ENCODE measurements at regions not wholly inside any gene's neighbourhood (a gene's known extent, or its start where the extent isn't known, plus 50 kb on each side); places are given as distances from the start of the nearest gene placed in this dataset.

DNA sequence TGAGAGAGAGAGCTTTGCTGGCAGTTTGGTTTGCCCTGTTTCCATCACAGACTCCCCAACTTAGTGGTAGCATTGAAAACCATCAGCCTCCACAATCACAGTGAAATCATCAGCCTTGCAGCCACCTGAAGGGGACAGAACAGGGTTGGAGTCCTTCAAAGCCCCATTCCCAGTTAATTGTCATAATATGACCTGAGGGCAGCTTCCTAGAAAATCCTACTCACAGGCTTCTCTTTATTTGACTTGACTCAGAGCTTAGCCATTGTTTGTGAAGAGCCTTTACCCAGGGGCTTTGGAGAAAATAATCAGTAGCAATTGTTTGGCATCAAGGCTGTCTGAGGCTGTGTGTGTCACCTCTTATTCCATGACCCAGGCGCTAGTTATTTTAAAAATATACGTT, 308.7 kb downstream of the CBLN2 start:
- DNase-seq (ENCODE audit: low spot score in 2 of 2), result no peak
- intact Hi-C loops (cut with DNase I; ENCODE audit: low total_unique reads), result no loop called here
- no peak overlapping the region for H3K4me3 ChIP-seq (ENCODE audit: low read depth, poor library complexity, severe bottlenecking)
- TF ChIP-seq, protein P1, sequence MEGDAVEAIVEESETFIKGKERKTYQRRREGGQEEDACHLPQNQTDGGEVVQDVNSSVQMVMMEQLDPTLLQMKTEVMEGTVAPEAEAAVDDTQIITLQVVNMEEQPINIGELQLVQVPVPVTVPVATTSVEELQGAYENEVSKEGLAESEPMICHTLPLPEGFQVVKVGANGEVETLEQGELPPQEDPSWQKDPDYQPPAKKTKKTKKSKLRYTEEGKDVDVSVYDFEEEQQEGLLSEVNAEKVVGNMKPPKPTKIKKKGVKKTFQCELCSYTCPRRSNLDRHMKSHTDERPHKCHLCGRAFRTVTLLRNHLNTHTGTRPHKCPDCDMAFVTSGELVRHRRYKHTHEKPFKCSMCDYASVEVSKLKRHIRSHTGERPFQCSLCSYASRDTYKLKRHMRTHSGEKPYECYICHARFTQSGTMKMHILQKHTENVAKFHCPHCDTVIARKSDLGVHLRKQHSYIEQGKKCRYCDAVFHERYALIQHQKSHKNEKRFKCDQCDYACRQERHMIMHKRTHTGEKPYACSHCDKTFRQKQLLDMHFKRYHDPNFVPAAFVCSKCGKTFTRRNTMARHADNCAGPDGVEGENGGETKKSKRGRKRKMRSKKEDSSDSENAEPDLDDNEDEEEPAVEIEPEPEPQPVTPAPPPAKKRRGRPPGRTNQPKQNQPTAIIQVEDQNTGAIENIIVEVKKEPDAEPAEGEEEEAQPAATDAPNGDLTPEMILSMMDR (IDR thresholded peaks at IDR 0.05), result no peak
- TF ChIP-seq POLR2A (IDR thresholded peaks at IDR 0.05), result no peak
- 74 to 81% methylated on average over 2 of the region's 2 CpGs for WGBS, 2 donors

DNA sequence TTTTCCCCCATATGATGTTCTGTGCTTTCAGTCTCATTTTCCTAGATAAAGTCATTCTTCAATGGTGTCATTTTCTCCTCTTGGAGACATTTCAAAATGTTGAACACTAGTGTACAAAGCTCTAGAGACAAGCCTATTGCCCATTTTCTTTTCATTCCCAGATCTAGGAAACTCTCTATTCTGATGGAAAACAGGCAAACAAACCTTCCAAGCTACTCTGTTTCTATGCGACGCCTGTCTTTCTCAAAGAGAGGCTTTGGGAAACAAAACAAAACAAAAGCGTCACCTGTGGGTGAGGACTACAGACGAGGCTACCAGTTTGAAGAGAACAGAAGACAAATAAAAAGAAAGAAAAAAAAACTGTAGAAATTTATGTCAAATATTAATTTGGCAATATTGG, 311.0 kb downstream of the CBLN2 start:
- H3K4me3 ChIP-seq (ENCODE audit: low read depth, poor library complexity, severe bottlenecking), result no peak overlapping the region
- intact Hi-C loops (cut with DNase I; ENCODE audit: low total_unique reads), result no loop called here
- no peak for TF ChIP-seq POLR2A (IDR thresholded peaks at IDR 0.05)
- TF ChIP-seq, protein P1 (IDR thresholded peaks at IDR 0.05), result no peak
- no peak for DNase-seq (ENCODE audit: low spot score in 2 of 2)
- WGBS, 2 donors, result 76 to 84% methylated on average over 4 of the region's 4 CpGs

DNA sequence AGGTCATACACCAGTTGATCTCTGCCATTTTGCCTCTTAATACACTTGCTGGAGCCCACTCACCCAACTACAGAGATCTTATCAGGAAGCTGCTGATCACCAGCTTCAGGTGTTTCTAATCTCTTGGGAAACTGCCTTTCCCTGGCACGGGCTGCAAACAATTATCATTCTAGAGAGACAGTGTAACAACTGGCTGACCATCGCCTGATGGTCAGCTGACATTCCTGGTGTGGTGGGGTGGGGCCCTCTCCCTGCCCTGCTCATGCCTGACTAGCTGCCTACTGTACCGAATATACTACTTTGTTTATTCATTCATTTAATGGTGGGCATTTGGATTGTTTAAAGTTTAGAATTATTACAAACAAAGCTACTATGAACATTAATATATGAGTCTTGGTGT, 311.5 kb downstream of the CBLN2 start:
- no peak for DNase-seq (ENCODE audit: low spot score in 2 of 2)
- TF ChIP-seq POLR2A (IDR thresholded peaks at IDR 0.05), result no peak
- TF ChIP-seq, protein P1 (IDR thresholded peaks at IDR 0.05), result no peak
- no peak overlapping the region for H3K4me3 ChIP-seq (ENCODE audit: low read depth, poor library complexity, severe bottlenecking)
- 65 to 70% methylated on average over 3 of the region's 3 CpGs for WGBS, 2 donors
- intact Hi-C loops (cut with DNase I; ENCODE audit: low total_unique reads), result no loop called here

DNA sequence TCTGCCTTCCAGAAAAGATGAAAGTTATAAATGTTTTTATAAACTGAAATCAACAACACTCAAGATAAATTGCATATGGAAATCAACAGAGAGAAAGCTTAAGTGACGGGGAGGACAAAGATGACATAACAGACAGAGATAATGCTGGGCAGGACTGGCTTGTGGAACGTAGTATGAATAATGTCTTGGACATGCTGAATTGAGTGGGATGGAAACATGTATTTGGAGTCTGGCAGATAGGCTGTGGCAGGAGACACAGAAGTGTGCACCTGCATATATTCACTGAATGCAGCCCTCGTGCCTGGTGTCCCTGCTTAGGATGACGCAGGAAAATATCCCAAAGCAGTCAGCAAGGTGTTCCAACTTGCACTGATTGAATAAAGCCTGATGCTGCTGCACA, 318.2 kb downstream of the CBLN2 start:
- WGBS, 2 donors, result 59 to 67% methylated on average over 4 of the region's 4 CpGs
- DNase-seq (ENCODE audit: low spot score in 2 of 2), result no peak
- no peak overlapping the region for H3K4me3 ChIP-seq (ENCODE audit: low read depth, poor library complexity, severe bottlenecking)
- TF ChIP-seq, protein P1 (IDR thresholded peaks at IDR 0.05), result no peak
- TF ChIP-seq POLR2A (IDR thresholded peaks at IDR 0.05), result no peak
- intact Hi-C loops (cut with DNase I; ENCODE audit: low total_unique reads), result no loop called here

DNA sequence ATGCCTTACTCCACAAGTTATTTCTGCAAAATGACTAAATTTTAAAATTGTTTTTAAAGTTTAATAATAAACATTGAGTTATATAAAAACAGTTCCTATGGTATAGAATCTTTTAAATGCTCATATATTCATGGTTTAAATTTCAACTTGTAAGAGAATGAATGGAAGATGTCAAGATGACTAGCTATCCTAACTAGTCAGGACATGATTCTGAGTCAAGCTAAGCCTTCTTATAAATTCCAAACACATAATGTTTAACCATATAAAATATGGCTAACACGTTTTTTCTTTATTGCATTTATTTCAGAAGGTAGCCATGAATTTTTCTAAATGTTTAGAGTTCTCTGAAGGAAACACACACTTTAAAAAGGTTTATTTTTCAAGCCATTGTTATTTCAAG, 320.4 kb downstream of the CBLN2 start:
- WGBS, 2 donors, result 19 to 25% methylated on average over 1 of the region's 1 CpG
- intact Hi-C loops (cut with DNase I; ENCODE audit: low total_unique reads), result no loop called here
- no peak for DNase-seq (ENCODE audit: low spot score in 2 of 2)
- H3K4me3 ChIP-seq (ENCODE audit: low read depth, poor library complexity, severe bottlenecking), result no peak overlapping the region
- TF ChIP-seq POLR2A (IDR thresholded peaks at IDR 0.05), result no peak
- TF ChIP-seq, protein P1 (IDR thresholded peaks at IDR 0.05), result no peak

DNA sequence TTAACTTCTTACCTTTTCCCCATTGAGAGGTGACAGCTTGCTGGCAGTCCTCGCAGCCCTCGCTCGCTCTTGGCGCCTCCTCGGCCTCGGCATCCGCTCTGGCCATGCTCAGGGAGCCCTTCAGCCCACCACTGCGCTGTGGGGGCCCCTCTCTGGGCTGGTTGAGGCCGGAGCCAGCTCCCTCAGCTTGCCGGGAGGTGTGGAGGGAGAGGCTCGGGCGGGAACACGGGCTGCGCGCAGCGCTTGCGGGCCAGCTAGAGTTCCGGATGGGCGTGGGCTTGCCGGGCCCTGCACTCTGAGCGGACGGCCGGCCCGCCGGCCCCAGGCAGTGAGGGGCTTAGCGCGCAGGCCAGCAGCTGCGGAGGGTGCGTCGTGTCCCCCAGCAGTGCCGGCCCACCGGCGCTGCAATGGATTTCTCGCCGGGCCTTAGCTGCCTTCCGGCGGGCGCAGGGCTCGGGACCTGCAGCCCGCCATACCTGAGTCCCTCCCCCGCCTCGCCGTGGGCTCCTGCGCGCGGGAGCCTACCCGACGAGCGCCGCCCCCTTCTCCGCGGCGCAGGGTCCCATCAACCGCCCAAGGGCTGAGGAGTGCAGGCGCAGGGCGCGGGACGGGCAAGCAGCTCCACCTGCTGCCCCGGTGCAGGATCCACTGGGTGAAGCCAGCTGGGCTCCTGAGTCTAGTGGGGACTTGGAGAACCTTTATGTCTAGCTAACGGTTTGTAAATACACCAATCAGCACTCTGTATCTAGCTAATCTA, 335.0 kb downstream of the CBLN2 start:
- intact Hi-C loops (cut with DNase I; ENCODE audit: low total_unique reads), result no loop called here
- H3K4me3 ChIP-seq (ENCODE audit: low read depth, poor library complexity, severe bottlenecking), result no peak overlapping the region
- 75 to 90% methylated on average over 24 to 46 of the region's 60 CpGs for WGBS, 2 donors
- no peak for DNase-seq (ENCODE audit: low spot score in 2 of 2)
- TF ChIP-seq, protein P1 (IDR thresholded peaks at IDR 0.05), result no peak
- TF ChIP-seq POLR2A (IDR thresholded peaks at IDR 0.05), result no peak
